GM19463 (cell line): ENCODE measurements at regions not wholly inside any gene's neighbourhood (a gene's known extent, or its start where the extent isn't known, plus 50 kb on each side); places are given as distances from the start of the nearest gene placed in this dataset.

ENCODE experiments used
- ATAC-seq: cut with Tn5 transposase; IDR thresholded peaks from one replicate; pipeline ENCODE4 v1.9.1; 2021; ENCODE audit warnings: mild to moderate bottlenecking, moderate library complexity; ENCODE audit not compliant: unreplicated experiment

GRCh38 chr9:81132796-81133195 lies 556.6 kb downstream of the TLE1 start:
- no peak for ATAC-seq

GRCh38 chr9:81132318-81132717 lies 557.0 kb downstream of the TLE1 start:
- ATAC-seq = no peak

- no peak for ATAC-seq
Measured at GRCh38 chr9:81128701-81129100, 560.6 kb downstream of the TLE1 start.

- no peak for ATAC-seq
Measured at GRCh38 chr9:81125446-81126092, 563.8 kb downstream of the TLE1 start.

GRCh38 chr9:81123526-81123925 lies 565.8 kb downstream of the TLE1 start:
- no peak for ATAC-seq

- ATAC-seq = no peak
Measured at GRCh38 chr9:81122749-81123148, 566.6 kb downstream of the TLE1 start.

GRCh38 chr9:81119591-81119990 lies 569.8 kb downstream of the TLE1 start:
- no peak for ATAC-seq

- no peak for ATAC-seq
Measured at GRCh38 chr9:81118416-81118815, 570.9 kb downstream of the TLE1 start.

GRCh38 chr9:81116340-81117137 lies 572.8 kb downstream of the TLE1 start:
- no peak for ATAC-seq

- ATAC-seq = peak; percentile 57
Measured at GRCh38 chr9:81113453-81114124, 575.8 kb downstream of the TLE1 start.

GRCh38 chr9:81112627-81113452 lies 576.5 kb downstream of the TLE1 start:
- ATAC-seq = no peak

- no peak for ATAC-seq
Measured at GRCh38 chr9:81108821-81109220, 580.5 kb downstream of the TLE1 start.

- no peak for ATAC-seq
Measured at GRCh38 chr9:81108391-81108790, 581.0 kb downstream of the TLE1 start.

GRCh38 chr9:81103597-81104471 lies 585.5 kb downstream of the TLE1 start:
- ATAC-seq = no peak

- no peak for ATAC-seq
Measured at GRCh38 chr9:81097131-81097847, 592.1 kb downstream of the TLE1 start.

- no peak for ATAC-seq
Measured at GRCh38 chr9:81096625-81097024, 592.7 kb downstream of the TLE1 start.

GRCh38 chr9:81092057-81092456 lies 597.3 kb downstream of the TLE1 start:
- no peak for ATAC-seq

GRCh38 chr9:81088341-81088740 lies 601.0 kb downstream of the TLE1 start:
- ATAC-seq = no peak

- no peak for ATAC-seq
Measured at GRCh38 chr9:81086416-81086815, 602.9 kb downstream of the TLE1 start.
